GM12872 (cell line): ENCODE measurements at regions not wholly inside any gene's neighbourhood (a gene's known extent, or its start where the extent isn't known, plus 50 kb on each side); places are given as distances from the start of the nearest gene placed in this dataset.

Experiments
- CTCF ChIP-seq: IDR thresholded peaks from 3 replicates; pipeline ENCODE4 v1.5.1; 2011; ENCODE audit warnings: low read depth, mild to moderate bottlenecking, low read length, moderate library complexity; ENCODE audit not compliant: insufficient read depth

DNA sequence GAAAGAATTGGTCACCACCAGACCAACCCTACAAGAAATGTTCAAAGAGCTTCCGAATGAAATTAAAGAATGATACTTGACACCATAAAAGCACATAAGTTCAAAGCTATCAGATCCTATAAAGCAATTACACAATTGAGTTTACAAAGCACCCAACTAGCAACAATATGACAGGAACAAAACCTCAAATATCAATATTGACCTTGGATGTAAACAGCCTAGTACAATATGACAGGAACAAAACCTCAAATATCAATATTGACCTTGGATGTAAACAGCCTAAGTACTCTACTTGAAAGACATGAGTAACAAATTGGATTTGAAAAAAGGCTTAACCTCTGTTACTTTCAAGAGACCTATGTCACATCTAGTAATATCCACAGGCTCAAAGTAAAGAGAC is 1201.4 kb downstream of the XPNPEP1 start:
- TF ChIP-seq CTCF: no peak

- no peak for TF ChIP-seq CTCF
Measured at GRCh38 chr10:108716352-108716751, 1207.0 kb downstream of the XPNPEP1 start.

DNA sequence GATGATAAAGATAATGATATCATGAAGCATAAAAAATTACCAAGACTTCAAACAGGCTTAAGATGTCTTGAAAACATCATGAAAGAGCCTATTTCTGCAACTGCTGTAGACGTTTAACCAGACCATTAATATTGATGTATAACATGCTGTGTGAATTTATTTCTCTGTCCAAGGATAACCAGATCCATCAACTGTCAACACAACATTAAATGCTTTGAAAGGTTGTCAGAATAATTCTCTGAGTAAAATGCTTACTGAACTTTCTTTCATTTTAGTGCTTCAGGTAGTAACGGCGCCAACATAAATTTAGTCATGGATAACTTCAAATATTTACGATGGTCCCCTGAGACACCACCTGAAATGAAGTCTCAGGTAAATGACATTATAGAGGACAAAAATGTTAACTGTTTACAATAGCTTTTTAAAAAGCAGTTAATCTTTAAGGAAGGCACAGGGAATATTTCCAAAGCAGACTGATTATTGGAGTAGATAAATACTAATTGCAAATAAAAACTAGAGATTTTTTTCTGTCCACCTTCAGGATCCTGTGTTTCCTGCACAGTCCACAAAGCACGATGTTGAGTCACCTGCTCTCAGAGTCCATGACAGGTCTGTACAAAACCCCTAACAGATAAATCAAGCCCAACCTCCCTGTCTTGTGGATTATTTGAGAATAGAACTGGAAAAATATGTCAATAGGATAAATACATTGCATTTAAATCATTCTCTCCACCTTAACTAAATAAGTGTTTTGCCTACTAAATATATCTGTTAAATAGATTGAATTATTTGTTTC is 1213.2 kb downstream of the XPNPEP1 start:
- no peak for TF ChIP-seq CTCF

GRCh38 chr10:108708363-108708762 is 1214.9 kb downstream of the XPNPEP1 start:
- no peak for TF ChIP-seq CTCF

DNA sequence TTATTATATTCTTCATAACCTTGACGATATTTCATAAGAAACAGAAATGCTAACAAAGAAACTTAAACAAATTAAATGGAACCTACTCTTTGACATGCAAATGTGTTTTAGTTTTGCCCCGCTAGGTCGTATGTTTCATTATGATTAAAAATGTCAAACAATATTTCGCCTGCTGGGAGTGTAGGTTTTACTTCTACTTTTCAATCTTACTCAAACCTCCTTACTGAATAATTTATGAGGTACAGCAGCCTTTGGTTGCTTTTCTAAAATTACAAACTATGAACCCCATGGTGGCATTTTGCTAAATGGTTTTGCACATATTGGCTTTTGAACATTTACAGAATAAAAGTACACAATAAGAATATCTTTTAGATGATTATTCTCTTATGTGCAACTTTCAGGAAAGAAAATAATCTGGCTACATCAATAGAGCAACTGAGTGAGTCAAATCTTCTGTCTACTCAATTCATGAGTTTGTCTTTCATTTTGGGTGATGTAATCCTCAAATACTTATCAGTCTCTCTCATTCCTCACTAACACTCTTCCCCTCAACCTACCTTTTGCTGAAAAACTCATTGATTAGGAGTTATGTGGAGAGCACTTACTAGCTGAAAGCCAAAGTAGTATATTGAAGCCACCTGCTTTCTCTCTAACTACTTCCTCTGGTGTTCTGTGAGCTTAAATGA is 1226.4 kb downstream of the XPNPEP1 start:
- TF ChIP-seq CTCF: no peak

- TF ChIP-seq CTCF: no peak
Measured at GRCh38 chr10:108691126-108691525, 1232.2 kb downstream of the XPNPEP1 start.

GRCh38 chr10:108690530-108690929 is 1232.8 kb downstream of the XPNPEP1 start:
- TF ChIP-seq CTCF: no peak
